ENCODE measurements at regions not wholly inside any gene's neighbourhood (a gene's known extent, or its start where the extent isn't known, plus 50 kb on each side); places are given as distances from the start of the nearest gene placed in this dataset.

DNA sequence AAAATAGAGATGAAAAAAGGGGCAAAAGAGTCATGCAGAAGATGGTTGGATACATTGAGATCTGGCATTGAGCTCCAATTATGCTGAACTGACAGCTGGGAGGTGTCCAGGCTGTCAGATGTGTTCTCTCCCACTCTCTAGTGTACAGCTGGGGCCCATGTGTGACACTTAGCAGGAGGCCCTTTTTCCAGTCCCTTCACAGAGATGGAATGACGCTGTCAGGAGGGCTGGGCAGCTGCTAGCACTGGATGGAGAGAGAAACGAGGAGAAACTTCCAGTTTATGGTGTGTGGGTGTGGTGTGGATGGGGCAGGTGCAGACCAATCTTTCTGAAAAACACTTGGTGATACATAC is 437.7 kb upstream of the HS6ST1 start:
- TF ChIP-seq CTCF (conservative IDR thresholded peaks at IDR 0.05; ENCODE audit: low read depth, low read length) (no peak), EZH2 (IDR thresholded peaks at IDR 0.05; ENCODE audit: borderline replicate concordance, low read depth, low read length, poor library complexity, severe bottlenecking) (no peak)

All from A673 (cell line).